BJ (cell line): ENCODE measurements at regions not wholly inside any gene's neighbourhood (a gene's known extent, or its start where the extent isn't known, plus 50 kb on each side); places are given as distances from the start of the nearest gene placed in this dataset.

Experiments used
- CTCF ChIA-PET: fragments of 350-600 bp; formaldehyde crosslinking; extraction: SDS; loops from one replicate; lab custom pipeline; 2021; ENCODE audit warnings: antibody characterized with exemption, inconsistent platforms; lab: Yijun Ruan, JAX
- POLR2A ChIA-PET: fragments of 300-600 bp; sonication (Branson Sonifier 250); formaldehyde crosslinking; extraction: SDS; loops from one replicate; lab custom pipeline; 2021; ENCODE audit warnings: antibody characterized with exemption; lab: Charles Lee
- DNase-seq: peaks from one replicate; pipeline ENCODE4 v3.0.0-alpha.2; 2011; ENCODE audit warnings: low read depth
- H3K27me3 ChIP-seq: 2 replicates; pipeline ENCODE4 v1.6.0; 2011; ENCODE audit warnings: low read length; ENCODE audit not compliant: control insufficient read depth, insufficient read depth
- H3K36me3 ChIP-seq: 2 replicates; pipeline ENCODE4 v1.5.1; 2011; ENCODE audit warnings: low read length; ENCODE audit not compliant: control insufficient read depth, insufficient read depth
- H3K4me3 ChIP-seq: 2 replicates; pipeline ENCODE4 v1.5.1; 2011; ENCODE audit warnings: low read depth, mild to moderate bottlenecking, control low read depth, low read length
- TF ChIP-seq, protein P1 (sequence below): IDR thresholded peaks from 2 replicates; pipeline ENCODE4 v1.5.1; 2011; ENCODE audit warnings: low read depth, mild to moderate bottlenecking, control low read depth, inconsistent platforms, low read length, moderate library complexity; ENCODE audit not compliant: insufficient read depth

GRCh38 chr14:66041582-66041981, 444.6 kb upstream of the CCDC196 start:
- ChIA-PET POLR2A (no interaction called here), CTCF (no interaction called here)
- DNase-seq = no peak
- Histone ChIP-seq H3K36me3 (no peaks in the 10 kb centered on the region), H3K27me3 (no peaks in the 10 kb centered on the region), H3K4me3 (no peak overlapping the region)
- TF ChIP-seq, protein P1, sequence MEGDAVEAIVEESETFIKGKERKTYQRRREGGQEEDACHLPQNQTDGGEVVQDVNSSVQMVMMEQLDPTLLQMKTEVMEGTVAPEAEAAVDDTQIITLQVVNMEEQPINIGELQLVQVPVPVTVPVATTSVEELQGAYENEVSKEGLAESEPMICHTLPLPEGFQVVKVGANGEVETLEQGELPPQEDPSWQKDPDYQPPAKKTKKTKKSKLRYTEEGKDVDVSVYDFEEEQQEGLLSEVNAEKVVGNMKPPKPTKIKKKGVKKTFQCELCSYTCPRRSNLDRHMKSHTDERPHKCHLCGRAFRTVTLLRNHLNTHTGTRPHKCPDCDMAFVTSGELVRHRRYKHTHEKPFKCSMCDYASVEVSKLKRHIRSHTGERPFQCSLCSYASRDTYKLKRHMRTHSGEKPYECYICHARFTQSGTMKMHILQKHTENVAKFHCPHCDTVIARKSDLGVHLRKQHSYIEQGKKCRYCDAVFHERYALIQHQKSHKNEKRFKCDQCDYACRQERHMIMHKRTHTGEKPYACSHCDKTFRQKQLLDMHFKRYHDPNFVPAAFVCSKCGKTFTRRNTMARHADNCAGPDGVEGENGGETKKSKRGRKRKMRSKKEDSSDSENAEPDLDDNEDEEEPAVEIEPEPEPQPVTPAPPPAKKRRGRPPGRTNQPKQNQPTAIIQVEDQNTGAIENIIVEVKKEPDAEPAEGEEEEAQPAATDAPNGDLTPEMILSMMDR = no peak

GRCh38 chr14:66043921-66044320, 442.2 kb upstream of the CCDC196 start:
- no peak for DNase-seq
- TF ChIP-seq, protein P1 = no peak
- ChIA-PET POLR2A (no interaction called here), CTCF (no interaction called here)
- Histone ChIP-seq H3K27me3 (no peaks in the 10 kb centered on the region), H3K36me3 (no peaks in the 10 kb centered on the region), H3K4me3 (no peak overlapping the region)

- Histone ChIP-seq H3K36me3 (no peaks in the 10 kb centered on the region), H3K27me3 (no peaks in the 10 kb centered on the region), H3K4me3 (no peak overlapping the region)
- ChIA-PET CTCF (interaction anchor here (0.9 kb wide), 1 partner anchor 14 kb away, joined by 3 read pairs; no protein-coding TSS in a partner anchor), POLR2A (no interaction called here)
- TF ChIP-seq, protein P1 = no peak
- no peak for DNase-seq
Measured at GRCh38 chr14:66045572-66046021, 440.6 kb upstream of the CCDC196 start.

DNA sequence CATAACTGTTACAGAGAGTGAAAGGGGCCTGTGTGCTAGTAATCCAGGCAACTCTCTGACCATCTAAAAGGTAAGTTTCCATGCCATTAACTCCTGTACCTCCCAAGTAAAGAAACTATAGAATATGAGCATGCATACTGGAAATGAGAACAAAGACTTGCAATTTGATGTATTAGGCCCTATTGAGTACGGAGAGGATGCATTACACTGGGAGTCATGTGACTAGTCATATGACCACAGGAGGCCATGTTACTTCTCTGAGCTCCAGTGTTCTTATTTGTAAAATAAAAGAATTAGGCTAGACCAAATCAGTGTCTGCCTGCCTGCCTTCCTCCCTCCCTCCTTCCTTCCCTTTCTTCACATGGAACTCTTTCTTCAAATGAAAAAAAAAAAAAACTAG, 440.1 kb upstream of the CCDC196 start:
- Histone ChIP-seq H3K4me3 (no peak overlapping the region), H3K36me3 (no peaks in the 10 kb centered on the region), H3K27me3 (no peaks in the 10 kb centered on the region)
- DNase-seq = no peak
- TF ChIP-seq, protein P1 = no peak
- POLR2A ChIA-PET = no interaction called here
- CTCF ChIA-PET = interaction anchor here (0.9 kb wide), 1 partner anchor 13 kb away, joined by 3 read pairs; no protein-coding TSS in a partner anchor

DNA sequence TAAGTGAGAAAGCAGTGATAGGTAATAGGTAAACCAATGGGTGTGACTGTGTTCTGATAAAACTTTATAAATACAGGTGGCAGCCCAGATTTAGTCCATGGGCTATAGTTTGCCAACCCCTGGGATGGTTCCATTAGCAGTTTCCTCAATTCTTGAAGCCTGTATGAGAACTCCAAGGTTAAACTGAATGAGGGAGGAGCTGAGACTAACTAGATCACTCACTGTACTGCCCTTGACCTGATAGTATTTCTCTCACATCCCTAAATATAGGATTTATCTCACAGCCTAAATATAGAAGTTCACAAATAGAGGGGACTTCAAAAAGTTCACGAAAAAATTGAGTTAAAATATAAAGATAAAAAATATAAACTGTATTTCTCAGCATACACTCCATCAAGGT, 439.6 kb upstream of the CCDC196 start:
- DNase-seq = no peak
- TF ChIP-seq, protein P1 = no peak
- ChIA-PET POLR2A (no interaction called here), CTCF (no interaction called here)
- Histone ChIP-seq H3K4me3 (no peak overlapping the region), H3K36me3 (no peaks in the 10 kb centered on the region), H3K27me3 (no peaks in the 10 kb centered on the region)
